A673 (cell line): ENCODE measurements at regions not wholly inside any gene's neighbourhood (a gene's known extent, or its start where the extent isn't known, plus 50 kb on each side); places are given as distances from the start of the nearest gene placed in this dataset.

ENCODE experiments used
- BruUV-seq: library from RNA; stranded (reverse); fragments of 400-500 nt; replicated peaks from 2 replicates; lab custom pipeline; 2021; lab: Mats Ljungman, UMichigan
- CTCF ChIA-PET: fragments of 300-600 bp; sonication (Branson Sonifier 250); formaldehyde crosslinking; loops from one replicate; lab custom pipeline; 2022; ENCODE audit warnings: antibody characterized with exemption; lab: Charles Lee
- POLR2A ChIA-PET: fragments of 300-600 bp; sonication (Branson Sonifier 250); formaldehyde crosslinking; loops from one replicate; lab custom pipeline; 2022; ENCODE audit warnings: antibody characterized with exemption; ENCODE audit not compliant: low non-redundant PET; lab: Charles Lee
- DNase-seq: peaks from one replicate; pipeline ENCODE4 v3.0.0-alpha.2; 2015; ENCODE audit warnings: low spot score
- H3K27ac ChIP-seq: fragments of 200-600 bp; sonication (generic); 2 replicates; pipeline ENCODE4 v1.5.1; 2016; ENCODE audit warnings: mixed run types, low read depth, mild to moderate bottlenecking, mixed read lengths, antibody characterized with exemption, low read length; ENCODE audit not compliant: poor library complexity, severe bottlenecking
- H3K27me3 ChIP-seq: fragments of 200-600 bp; sonication (generic); replicated peaks from 2 replicates; pipeline ENCODE4 v1.6.1; 2017; ENCODE audit warnings: mixed run types, low read depth, mild to moderate bottlenecking, mixed read lengths, antibody characterized with exemption, low read length; ENCODE audit not compliant: insufficient read depth, poor library complexity
- H3K36me3 ChIP-seq: fragments of 200-600 bp; sonication (generic); 2 replicates; pipeline ENCODE4 v1.6.1; 2016; ENCODE audit warnings: mixed run types, mild to moderate bottlenecking, mixed read lengths, antibody characterized with exemption, low read length; ENCODE audit not compliant: insufficient read depth, poor library complexity, severe bottlenecking
- H3K4me1 ChIP-seq: fragments of 200-600 bp; sonication (generic); 2 replicates; pipeline ENCODE4 v1.6.1; 2017; ENCODE audit warnings: mixed run types, mild to moderate bottlenecking, mixed read lengths, antibody characterized with exemption, low read length; ENCODE audit not compliant: insufficient read depth, poor library complexity, severe bottlenecking
- H3K4me3 ChIP-seq: fragments of 200-600 bp; sonication (generic); 2 replicates; pipeline ENCODE4 v1.5.1; 2016; ENCODE audit warnings: low read depth, mixed run types, mild to moderate bottlenecking, mixed read lengths, low read length; ENCODE audit not compliant: poor library complexity, severe bottlenecking
- H3K9me3 ChIP-seq: fragments of 200-600 bp; sonication (generic); 2 replicates; pipeline ENCODE4 v1.6.1; 2016; ENCODE audit warnings: mixed run types, low read depth, mild to moderate bottlenecking, mixed read lengths, antibody characterized with exemption, low read length; ENCODE audit not compliant: poor library complexity, severe bottlenecking
- CTCF ChIP-seq: fragments of 300-800, 200-600 bp; sonication (generic); conservative IDR thresholded peaks from 2 replicates; pipeline ENCODE4 v1.5.1; 2017; ENCODE audit warnings: low read depth, mild to moderate bottlenecking, antibody characterized with exemption, low read length, moderate library complexity, mixed read lengths
- EZH2 ChIP-seq: fragments of 200-600 bp; sonication (generic); IDR thresholded peaks from 2 replicates; pipeline ENCODE4 v1.6.1; 2017; ENCODE audit warnings: borderline replicate concordance, low read depth, mild to moderate bottlenecking, mixed read lengths, antibody characterized with exemption, low read length; ENCODE audit not compliant: poor library complexity, severe bottlenecking
- intact Hi-C: fragments of 100-400 bp; cut with micrococcal nuclease; formaldehyde crosslinking; loops from one replicate; pipeline ENCODE4 v1.10.0; 2022; ENCODE audit not compliant: unreplicated experiment

- no TSS peak for BruUV-seq
- Histone ChIP-seq H3K36me3 (no peaks in the 10 kb centered on the region), H3K9me3 (no peaks in the 10 kb centered on the region), H3K27me3 (no peaks in the 10 kb centered on the region), H3K27ac (no peak overlapping the region), H3K4me1 (no peaks in the 10 kb centered on the region), H3K4me3 (no peak overlapping the region)
- intact Hi-C loops, result no loop called here
- ChIA-PET CTCF (no interaction called here), POLR2A (no interaction called here)
- no peak for DNase-seq
- no peak for TF ChIP-seq EZH2
- no peak for TF ChIP-seq CTCF
These were observed 247.9 kb upstream of the VLDLR start for GRCh38 chr9:2373648-2374047.

GRCh38 chr9:2375114-2375513 lies 246.5 kb upstream of the VLDLR start:
- POLR2A ChIA-PET, result no interaction called here
- no peak overlapping the region for H3K27ac ChIP-seq
- no peak overlapping the region for H3K4me3 ChIP-seq
- DNase-seq, result no peak
- no TSS peak for BruUV-seq
- no peaks in the 10 kb centered on the region for H3K4me1 ChIP-seq
- no peaks in the 10 kb centered on the region for H3K36me3 ChIP-seq
- TF ChIP-seq EZH2 (no peak), CTCF (no peak)
- intact Hi-C loops, result no loop called here
- CTCF ChIA-PET, result no interaction called here
- H3K9me3 ChIP-seq, result no peaks in the 10 kb centered on the region
- H3K27me3 ChIP-seq, result no peaks in the 10 kb centered on the region

- ChIA-PET POLR2A (no interaction called here), CTCF (interaction anchor here (0.6 kb wide), 1 partner anchor 205 kb away, joined by 3 read pairs; no protein-coding TSS in a partner anchor)
- H3K9me3 ChIP-seq, result no peaks in the 10 kb centered on the region
- H3K36me3 ChIP-seq, result no peaks in the 10 kb centered on the region
- no peak overlapping the region for H3K27ac ChIP-seq
- H3K4me1 ChIP-seq, result no peaks in the 10 kb centered on the region
- peaks cover 10% of the 10 kb centered on the region for H3K27me3 ChIP-seq
- peak; percentile 5 for DNase-seq
- no TSS peak for BruUV-seq
- TF ChIP-seq CTCF (no peak), EZH2 (no peak)
- H3K4me3 ChIP-seq, result no peak overlapping the region
- intact Hi-C loops, result no loop called here
These were observed 244.5 kb upstream of the VLDLR start for GRCh38 chr9:2377117-2377516.
